ENCODE measurements at regions not wholly inside any gene's neighbourhood (a gene's known extent, or its start where the extent isn't known, plus 50 kb on each side); places are given as distances from the start of the nearest gene placed in this dataset.

DNA sequence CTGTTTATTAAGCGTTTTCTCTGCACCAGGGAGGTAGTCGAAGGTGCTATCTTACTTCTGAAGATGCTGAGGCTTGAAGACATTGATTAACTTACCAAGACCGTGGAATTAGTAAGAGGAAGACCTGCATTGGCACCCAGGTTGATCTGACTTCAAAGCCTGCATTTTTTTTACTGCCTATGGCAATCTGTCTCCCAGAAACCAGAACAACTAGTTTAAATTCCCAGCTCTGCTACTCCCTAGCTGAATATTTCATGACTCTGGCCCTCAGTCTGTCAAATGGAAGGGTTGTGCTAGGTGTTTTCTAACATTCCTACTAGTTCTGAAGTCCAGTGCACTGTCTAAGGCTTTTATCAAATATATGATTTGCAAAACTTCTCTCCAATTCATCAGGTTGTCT is 52.0 kb upstream of the GRAMD1B start:
- no peak for DNase-seq (ENCODE audit: low read depth, low spot score)

DNA sequence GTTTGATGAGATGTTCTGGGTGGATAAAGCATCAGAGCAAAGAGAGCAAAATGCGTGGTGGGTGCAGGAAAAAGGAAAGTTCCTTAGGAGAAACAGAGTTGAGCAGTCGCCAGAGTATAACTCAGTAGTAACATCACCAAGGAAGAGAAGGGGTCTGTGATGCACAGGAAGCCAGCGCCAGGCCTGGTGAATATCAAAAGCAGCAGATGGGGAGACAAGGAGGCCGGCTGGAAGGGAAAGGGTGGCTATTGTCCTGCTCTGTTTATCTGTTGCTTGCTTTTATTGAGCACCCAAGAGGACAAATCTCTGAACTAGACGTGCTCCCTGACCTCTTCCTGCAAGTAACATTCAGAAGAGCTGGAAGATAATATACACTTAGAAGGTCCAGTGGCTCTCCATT is 52.7 kb upstream of the GRAMD1B start:
- DNase-seq (ENCODE audit: low read depth, low spot score): no peak

DNA sequence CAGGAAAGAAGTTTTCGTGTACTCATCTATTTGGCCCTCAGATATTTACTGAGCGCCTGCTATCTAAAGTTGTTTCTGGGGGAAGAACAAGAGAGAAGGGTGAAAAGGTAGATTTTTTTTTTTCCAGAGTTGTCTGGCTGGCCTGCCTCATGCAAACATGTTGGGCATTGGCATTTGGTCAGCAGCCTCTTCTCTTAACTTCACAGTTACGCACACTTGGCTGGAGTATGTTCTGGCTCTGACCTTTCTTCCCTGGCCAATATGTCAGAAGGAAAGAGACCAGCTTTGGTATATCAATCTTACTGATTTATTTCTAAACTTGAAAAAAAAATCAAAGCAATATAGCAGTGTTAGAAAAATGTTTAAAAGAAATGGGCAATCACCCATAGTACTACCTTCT is 54.2 kb upstream of the GRAMD1B start:
- no peak for DNase-seq (ENCODE audit: low read depth, low spot score)

DNA sequence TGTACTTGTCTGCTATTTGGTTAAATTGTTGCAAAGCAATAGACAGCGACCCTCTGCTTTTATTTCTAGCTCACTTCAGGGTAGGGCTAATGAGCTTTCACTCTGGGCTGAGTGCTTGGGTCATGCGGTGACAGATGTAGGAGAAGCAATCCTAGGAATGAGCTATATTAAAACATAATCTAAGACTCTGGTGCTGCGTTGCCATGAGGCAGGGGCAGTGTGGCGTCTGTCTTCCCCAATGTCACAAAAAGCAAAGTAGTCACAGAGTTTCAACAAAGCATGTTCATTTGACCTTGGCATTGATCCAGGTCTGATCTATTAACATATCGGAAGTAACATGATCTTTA is 55.5 kb upstream of the GRAMD1B start:
- no peak for DNase-seq (ENCODE audit: low read depth, low spot score)

DNA sequence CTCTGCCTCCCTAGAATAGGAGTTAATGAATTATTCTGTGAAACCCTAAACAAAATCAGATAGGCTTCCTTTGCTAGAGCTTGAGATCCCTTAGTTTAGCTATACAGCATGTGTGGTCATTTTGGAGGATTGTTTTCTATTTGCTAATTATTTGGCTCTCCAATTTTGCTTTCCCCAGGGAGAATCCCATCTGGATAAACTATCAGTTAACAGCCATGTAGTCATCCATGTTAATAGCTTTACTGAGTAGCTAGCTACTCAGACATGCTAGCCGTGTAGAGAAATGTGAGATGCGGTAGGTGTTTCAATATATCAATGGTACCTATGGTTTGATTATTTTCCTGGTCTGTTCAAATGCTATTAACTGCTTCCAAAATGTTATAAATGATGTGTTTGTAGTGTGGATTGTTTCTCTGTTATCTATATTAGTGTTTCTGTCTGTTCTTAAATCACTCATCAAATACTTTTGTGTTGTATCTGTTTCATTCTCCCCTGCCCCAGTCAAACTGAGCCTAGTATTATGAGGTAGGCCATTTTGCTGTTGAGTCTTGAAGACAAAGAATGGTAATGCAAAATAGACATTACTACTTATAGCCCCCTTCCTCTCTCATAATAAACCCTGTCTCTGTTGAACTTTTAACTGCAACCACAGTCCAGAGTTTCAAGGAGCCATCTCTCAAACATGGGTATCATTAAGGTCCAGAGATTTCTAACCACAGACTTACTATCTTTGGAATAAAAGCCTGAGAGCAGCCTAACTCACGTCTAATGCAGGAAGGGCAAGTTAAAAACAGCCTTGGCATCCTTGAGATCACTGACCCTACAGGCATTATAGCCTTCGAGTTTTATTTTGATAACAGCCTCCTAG is 56.1 kb upstream of the GRAMD1B start:
- no peak for DNase-seq (ENCODE audit: low read depth, low spot score)

DNA sequence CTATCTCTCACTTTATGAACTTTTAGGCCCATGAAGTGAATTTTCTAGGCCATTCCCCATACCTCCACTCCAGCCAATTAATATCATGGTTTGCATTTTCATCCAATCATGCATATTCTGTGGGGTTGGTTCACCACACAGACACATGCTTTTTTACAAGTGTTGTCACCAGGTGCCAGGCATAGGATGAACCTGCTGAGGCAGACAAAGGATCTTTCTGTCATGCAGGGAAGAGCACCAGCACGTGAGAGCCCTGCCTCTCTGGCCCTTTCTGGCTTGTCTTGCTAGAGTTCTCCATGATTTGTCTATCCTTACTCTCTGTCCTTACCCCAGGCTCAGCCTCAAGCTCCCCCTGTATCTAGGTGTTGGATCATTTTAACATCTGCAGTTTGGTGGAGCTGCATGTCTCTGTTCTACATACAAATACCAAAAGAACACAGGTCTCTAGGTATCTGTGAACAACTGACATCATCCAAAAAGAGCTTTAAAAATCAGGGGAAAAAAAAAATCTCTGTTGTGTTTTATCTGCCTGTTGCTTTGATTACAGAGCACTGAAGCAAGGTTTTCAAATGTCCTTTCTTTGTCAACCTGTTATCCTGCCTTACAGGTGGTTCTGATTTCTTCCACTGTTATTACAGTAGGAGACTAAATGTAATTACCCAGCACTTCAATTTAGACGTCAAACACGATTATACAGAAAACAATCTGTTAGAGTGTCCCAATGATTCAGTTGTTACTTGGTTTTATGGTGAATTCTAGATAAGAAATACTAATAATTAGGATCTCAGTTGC is 58.4 kb upstream of the GRAMD1B start:
- DNase-seq (ENCODE audit: low read depth, low spot score): no peak

DNA sequence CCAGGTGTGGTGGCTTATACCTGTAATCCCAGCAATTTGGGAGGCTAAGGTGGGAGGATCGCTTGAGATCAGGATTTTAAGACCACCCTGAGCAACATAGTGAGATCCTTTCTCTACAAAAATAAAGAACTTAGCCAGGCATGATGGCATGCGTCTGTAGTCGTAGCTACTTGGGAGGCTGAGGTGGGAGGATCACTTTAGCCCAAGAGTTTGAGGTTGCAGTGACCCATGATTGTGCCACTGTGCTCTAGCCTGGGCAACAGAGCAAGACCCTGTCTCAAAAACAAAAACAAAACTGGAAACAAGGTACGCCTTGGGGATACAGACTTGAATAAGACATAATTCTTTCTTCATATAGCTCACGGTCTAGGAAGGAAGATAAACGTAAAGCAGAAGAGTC is 63.1 kb upstream of the GRAMD1B start:
- DNase-seq (ENCODE audit: low read depth, low spot score): no peak

DNA sequence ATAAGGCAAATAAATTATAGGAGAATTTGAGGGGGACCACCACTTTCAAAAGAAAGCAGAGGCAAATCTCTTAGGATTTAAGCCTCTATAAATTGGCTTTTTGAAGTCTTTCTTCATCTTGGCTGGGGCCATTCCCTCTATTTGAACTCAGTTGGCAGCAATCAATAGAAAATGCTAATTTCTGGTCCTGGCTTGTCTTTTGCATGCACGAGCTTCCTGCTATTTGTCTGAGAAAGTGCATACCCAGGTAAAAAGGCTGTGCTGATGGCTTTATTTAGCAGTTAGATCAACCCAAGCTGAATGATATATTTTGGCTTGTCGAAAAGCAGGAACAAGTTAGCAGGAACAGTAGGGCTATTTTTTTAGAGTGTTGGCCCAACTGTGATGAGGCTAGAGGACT is 64.1 kb upstream of the GRAMD1B start:
- no peak for DNase-seq (ENCODE audit: low read depth, low spot score)

DNA sequence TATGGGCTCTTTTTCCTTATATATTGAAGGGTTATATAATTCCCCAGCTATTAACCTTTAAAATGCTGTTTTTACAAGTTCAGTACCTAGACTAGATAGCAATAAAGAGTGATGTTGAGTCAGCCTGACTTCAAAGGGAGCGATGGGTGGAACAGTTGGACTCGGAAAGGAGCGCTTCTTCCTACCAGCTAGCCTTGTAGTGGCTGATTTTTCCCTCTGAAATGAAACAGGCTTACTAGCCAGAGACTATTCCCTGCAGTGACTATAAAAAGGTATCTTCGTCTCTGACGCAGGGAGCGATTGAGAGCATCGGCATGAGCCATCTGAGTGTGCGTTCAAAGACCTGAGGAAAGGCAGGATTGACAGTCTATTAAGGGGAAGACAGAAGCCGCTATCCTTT is 66.0 kb upstream of the GRAMD1B start:
- no peak for DNase-seq (ENCODE audit: low read depth, low spot score)

DNA sequence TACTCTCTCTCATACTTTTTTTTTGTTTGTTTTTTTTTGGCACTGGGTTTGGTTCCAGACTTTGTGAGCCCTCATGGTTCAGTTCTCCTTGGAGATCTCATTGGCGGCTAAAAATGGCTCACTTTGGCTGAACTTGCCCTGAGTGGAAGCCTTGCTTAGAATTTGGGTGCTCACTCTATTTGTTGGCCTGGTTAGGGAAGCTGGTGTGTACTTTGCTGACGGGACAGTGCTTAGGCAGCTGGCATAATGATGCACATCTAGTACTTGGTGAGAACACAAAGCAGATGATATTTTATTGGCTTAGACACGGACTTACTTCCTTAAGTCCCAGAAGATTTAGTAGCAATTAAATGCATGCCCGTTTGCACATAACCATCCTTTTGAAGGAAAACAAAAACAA is 66.5 kb upstream of the GRAMD1B start:
- DNase-seq (ENCODE audit: low read depth, low spot score): no peak

DNA sequence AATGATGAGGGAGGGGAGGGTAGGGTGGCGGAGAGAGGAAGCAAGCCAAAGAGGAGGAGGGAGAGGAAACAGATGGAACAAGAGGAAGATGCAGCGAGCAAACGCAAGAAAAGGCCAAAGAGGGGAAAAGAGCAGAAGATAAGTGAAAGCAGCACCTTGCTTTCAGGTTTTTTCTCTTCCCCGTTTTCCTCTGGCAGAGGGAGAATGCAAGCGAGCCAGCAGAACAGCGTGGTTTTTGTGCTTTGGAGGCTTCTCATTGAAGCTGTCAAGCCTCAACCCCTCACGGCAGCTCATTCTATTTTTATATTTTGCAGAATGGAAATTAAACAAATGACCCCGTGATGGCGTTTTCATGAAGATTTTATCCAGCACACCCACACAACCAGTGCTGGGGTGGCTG is 67.1 kb upstream of the GRAMD1B start:
- no peak for DNase-seq (ENCODE audit: low read depth, low spot score)

DNA sequence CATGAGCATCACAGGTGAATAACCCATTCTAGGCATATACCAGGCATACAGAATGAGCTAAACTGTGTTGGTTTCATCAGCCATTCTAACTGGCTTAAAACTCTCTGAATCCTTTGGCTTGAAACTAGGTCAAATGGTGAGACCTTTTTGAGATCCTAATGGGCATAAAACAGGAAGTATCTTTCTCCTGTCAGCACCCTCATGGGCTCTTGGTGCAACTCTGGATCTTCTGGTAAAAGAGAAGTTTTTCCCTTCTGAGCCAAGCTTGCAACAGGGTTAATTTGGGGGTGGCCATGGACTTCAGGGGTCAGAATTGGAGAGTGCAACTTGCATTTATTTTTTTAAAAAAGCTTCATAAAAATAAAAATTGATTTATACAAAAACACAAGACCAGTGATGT is 67.9 kb upstream of the GRAMD1B start:
- no peak for DNase-seq (ENCODE audit: low read depth, low spot score)

DNA sequence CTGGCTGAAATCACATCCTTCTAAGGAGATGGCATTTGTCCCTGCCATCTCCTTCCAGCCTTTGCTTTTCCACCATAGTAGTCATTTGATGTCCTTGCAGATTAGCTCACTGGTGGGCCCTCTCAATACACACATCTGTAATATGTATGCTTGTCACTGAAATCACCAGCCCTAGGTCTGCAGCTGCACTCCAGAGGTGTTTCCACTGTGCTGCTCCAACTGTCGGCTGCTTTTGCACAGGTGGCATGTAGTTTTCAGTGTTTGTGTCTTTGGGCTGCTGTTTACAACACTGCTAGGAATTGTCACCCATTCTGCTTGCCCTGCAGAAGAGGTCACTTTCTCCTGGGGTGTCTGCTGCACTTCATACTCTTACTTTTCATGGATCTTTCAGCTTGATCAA is 69.0 kb upstream of the GRAMD1B start:
- DNase-seq (ENCODE audit: low read depth, low spot score): no peak

DNA sequence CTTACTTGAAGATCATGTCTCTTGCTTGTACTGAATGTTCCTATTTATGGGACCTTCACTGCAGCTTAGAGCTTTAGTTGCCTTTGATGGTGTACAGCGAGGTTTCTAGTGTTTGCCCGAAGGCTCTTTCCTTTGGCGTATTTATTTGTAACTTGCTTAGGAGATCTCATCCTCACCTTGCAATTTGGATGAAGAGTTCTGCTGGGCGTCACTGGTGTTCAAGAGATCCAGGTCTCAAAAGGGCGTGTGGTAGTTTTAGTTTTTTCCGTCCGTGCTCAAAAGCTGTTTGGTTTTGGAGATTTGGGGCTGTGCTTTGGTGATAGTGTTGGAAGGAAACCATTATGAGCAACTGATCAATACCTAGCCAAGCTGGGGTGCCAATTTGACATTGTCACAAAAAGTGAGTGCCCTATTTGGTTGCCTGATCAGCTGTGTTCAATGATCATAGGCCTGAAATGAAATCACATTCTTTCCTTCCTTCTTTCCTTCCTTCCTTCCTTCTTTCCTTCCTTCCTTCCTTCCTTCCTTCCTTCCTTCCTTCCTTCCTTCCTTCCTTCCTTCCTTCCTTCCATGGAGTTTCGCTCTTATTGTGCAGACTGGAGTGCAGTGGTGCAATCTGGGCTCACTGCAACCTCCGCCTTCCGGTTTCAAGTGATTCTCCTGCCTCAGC is 69.7 kb upstream of the GRAMD1B start:
- no peak for DNase-seq (ENCODE audit: low read depth, low spot score)

DNA sequence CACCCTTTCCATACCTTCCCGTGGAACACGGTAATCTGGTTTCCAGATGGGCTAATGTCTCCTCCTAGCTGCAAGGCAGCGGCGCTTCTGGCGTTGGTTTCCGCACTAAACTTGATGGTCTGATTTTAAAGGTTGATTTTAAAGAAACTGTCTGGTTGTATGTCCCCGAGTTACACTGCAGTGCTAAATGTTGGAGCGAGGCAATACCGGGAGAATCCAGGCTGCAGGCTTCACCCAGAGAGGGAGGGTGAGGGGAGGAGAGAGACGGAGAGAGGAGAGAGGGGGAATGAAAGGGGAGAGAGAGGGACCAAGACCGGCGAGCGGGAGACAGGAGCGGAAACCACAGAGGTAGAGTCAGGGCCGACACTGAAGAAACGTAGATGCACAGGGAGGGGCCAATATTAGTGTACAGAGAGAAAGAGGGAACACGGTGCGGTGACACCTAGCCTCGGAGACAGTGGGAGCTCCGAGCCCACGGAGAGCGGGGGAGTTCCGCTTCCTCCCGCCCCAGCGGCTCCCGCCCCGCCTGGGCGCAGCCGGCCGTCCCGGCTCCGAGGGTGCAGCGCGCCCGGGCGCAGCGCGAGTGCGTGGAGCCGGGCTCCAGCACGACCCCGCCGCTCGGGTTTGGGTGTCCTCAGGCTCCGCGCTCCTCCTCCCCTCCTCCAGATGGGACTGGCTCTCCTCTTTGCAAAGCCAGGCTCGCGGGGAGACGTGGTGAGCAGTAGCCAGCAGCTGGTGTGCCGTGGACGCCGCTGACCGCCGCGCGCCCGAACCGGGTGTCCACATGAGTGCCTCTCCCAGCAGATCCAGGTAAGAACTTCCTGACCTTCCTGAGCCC is 71.9 kb upstream of the GRAMD1B start:
- DNase-seq (ENCODE audit: low read depth, low spot score): peak; percentile 42

DNA sequence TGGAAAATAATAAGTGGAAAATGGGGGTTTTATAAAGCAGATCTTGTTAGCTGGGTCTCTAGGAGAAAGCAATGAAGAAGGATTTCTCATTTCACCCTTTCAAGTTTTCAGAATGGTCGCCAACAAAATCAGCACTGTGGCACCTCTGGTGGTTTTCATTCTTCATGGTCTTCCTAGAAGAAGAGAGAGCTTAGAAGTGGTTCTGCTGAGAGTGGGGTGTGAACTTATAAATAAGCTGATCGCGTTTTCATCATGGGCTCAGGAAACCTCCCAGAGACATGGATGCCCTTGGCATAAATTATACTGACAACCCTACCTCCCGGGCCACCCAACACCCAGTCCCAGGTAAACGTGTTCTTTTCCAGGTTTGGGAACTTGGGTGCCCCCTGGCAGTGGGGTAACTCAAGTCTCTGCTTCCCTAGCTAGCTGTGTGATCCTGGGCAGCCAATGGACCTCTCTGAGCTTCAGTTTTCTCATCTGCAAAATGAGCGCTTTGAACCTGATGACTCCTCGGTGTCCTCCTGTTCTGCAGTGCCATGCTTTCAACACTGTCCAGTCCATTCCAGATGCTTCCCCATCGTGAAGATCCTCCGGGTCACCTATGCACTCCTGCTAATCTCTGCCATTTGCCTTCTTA is 72.6 kb upstream of the GRAMD1B start:
- no peak for DNase-seq (ENCODE audit: low read depth, low spot score)

DNA sequence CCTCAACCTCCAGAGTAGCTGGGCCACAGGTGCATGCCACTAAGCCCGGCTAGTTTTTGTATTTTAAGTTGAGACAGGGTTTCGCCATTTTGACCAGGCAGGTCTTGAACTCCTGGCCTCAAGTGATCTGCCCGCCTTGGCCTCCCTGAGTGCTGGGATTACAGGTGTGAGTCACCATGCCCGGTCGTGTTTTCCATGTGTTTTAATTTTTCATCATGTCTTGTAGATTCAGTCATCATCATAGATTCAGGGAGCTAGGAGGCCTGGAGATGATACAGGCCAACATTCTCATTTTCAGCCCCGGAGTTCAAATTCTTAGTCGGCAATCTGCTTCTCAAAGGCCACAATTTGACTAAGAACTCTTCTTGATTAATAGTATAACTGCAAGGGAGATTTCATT is 73.5 kb upstream of the GRAMD1B start:
- DNase-seq (ENCODE audit: low read depth, low spot score): no peak

DNA sequence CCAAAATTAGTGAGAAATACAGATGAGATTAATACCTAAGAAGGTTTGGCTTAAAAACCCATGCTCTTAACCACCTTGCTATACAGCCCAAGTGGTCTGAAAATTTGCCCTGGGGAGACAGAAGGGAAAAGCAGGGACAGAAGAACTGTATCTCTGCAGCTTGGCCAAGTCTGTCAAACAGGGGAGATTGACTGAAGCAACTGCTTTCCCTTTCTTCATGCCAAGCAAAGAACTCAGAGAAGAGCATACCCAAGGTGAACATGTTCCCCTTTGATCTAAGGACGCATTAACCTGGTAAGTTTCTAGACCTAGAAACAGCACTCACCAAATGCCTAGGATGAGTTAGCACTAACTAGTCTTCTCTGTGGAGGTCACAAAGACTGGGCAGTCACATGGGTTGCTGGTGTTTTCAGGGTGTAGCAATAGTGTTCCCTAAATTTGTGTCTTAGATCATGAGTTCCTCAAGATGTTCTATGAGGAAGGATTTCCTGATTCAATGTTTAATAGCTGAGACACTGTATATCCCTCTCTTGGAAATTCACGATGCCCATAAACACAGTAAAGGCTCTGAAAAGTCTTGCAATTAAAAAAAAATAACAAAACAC is 75.6 kb upstream of the GRAMD1B start:
- no peak for DNase-seq (ENCODE audit: low read depth, low spot score)

DNA sequence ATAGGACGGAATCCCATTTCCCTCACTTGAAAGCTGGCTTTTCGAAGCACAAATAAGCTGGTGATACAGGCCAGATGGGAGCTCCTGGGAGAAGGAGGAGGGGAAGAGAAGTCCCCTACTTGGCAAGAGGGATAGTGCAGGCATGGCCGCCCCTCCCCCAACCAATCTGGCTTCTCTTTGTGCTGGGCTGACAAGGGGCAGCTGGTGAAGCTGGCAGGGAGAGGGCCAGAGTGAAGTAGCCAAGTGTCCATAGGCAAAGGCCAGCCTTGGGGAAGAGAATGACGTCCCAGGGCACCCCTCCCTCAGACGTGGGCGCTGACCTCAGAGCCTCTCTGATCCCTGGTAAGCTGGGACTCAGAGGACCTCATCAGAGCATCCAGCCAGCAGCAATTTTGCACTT is 78.7 kb upstream of the GRAMD1B start:
- no peak for DNase-seq (ENCODE audit: low read depth, low spot score)

DNA sequence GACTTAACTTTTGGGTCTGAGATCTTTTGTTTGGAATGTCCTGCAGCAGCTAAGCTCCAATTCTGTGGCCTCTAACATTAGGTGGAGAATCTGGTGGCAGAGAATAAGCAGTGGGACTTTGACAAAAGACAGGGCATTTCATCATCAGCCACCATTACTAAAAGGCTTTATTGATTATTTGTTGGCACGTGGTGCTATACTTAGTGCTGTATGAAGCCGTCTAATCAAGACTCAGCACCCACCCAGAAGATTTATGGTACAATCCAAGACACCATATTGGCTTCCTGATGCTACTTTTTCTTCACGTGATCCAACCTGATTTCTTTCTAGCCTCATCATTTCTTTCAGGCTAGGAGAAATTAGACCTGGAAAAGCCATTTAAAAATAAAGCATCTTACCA is 80.7 kb upstream of the GRAMD1B start:
- no peak for DNase-seq (ENCODE audit: low read depth, low spot score)

DNA sequence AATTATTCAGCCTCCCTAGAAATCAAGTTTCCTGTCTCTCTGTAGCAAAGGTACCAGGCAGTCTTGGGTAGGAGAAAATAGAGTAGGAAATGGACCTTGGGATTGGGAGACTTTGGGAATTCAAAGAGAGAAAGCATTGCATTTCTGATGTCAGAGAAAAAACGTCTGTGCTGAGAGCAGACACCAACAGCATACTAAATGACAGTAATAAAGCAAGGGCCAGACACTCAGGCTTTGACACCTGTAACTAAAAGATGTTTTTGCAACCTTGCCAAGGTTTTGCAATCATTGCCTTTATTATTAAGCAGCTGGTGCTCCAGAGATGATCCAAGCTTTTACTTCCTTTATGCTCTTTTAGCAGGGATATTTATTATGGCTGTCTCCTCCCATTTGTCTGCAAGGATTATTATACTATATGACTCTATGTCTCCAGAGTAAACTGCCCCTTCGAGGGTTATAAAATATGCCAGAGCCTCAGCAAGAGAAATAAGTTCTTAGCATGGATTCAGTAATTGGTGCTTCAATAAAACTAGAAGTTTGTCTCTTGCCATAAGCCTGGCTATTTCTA is 85.2 kb upstream of the GRAMD1B start:
- DNase-seq (ENCODE audit: low read depth, low spot score): no peak
